HG02623 (cell line): ENCODE measurements at regions not wholly inside any gene's neighbourhood (a gene's known extent, or its start where the extent isn't known, plus 50 kb on each side); places are given as distances from the start of the nearest gene placed in this dataset.
A peak's percentile ranks its signal among the peaks of the same experiment; 100 is the strongest.

Source experiments
- ATAC-seq: cut with Tn5 transposase; IDR thresholded peaks from one replicate; pipeline ENCODE4 v1.9.1; 2021; ENCODE audit warnings: moderate library complexity; ENCODE audit not compliant: unreplicated experiment

DNA sequence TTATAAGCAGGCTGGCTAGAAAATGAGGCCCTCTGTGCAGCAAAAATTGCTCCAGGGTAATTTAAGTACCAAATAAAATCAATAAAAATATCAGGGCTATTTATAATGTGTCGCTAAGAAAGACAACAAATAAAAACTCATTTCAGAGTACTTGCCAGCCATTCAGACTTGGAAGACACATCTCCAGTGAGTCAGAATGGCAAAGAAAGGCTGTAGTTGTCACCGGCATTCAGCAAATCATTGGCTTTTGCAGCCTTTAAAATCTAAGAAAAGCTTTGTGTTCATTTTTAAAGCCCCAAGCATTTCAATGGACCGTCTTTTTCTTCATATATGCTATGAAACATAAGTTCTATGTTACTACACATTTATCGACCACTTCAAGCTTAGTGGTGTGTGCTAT, 141.1 kb upstream of the HNMT start:
- ATAC-seq = no peak

DNA sequence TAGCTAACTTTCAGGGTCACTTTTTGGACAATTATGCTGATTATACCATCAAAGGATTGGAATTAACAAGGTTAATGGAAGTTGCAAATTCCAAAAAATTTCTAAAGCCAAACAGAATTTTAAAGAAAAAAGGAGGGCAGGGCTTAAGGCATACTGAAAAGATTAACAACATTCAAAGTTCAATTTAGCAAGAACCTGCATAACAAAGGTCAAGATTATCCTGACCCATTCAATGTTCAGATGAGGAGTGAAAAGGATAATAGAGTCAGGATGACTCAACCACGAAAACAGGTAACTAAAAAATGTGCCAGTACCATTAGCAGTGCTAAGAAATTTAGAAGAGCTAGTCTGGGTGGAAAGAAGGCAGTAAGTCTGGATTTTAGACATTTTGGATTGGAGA, 139.8 kb upstream of the HNMT start:
- no peak for ATAC-seq

DNA sequence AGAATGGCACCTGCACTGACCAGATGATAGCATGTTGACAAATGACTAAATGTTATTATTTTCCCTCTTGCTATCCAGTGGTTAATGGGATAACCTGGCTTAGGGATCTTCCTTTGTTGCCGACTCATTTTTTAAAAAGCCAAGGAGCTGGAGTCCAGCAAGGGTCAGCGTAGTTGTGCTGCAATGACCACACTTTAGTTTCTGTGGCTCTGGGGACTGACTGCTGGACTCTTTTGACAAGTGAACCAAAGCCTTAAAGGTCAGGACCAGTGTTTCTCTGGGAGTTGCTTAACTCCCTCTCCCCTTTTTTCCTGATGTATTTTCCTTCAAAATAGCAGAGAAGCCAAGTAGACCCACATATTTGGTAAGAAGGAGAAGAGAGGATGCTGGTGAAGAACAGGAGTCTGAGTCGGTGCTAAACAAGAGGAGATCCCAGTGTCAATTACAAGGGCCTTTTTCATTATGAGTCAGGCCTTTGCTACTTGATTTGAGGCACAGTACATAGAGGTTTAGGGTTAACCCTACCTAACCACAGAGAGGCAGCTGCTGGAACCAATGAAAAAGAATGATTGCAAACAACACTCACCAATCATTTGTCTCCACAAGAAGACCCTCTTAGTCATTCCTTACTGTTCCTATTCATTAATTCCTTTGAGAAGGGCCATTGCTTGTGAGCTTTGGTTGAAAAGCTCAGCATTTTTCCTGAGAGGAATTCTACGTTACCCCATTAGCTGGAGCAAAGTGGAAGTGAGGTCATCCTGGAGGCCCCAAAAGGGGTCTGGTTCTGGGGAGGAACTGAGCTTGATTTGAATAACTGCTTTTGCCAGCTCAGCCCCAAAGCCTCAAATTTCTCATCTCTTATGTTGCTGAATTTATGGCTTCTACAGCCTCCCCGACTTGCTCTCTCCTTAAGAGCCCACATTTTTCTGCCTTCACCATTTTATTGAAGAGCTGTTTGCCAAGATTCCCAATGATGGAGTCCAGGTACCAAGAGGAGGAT, 137.6 kb upstream of the HNMT start:
- ATAC-seq = peak; percentile 91

DNA sequence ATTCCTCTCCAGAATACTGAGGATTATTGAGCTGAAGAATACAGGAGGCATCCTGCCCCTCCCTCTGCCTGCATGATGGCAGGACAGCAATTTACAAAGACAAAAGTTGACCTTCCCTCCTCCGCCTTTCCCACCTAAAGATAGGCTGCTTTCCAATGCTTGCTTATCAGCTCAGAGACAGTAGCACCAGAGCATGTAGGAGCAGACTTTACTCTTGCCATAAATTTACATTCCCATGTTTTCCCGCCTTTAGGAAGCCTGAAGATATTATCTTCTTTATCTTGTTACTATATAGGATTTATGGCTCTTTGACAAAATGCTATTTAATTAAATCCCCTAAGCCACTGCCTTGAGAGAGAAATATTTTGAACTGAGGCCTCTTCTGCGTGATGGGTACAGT, 135.6 kb upstream of the HNMT start:
- ATAC-seq = no peak

DNA sequence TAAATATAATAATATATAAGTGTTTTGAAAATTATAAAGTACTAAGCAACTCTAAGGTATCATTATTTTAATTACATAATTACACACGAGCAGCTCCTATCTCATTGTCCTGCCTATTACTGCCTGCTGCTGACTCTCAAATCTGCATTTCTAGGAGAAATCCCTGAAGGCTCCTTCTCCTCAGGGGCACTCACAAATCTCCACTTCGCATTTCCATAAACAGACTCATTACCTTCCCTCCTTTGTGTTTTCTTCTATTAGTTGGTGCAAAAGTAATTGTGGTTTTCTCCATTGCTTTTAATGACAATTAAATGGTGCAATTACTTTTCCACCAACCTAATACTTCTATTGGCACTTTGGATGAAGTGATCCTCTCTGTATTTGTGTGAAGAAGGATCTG, 135.0 kb upstream of the HNMT start:
- ATAC-seq = no peak

DNA sequence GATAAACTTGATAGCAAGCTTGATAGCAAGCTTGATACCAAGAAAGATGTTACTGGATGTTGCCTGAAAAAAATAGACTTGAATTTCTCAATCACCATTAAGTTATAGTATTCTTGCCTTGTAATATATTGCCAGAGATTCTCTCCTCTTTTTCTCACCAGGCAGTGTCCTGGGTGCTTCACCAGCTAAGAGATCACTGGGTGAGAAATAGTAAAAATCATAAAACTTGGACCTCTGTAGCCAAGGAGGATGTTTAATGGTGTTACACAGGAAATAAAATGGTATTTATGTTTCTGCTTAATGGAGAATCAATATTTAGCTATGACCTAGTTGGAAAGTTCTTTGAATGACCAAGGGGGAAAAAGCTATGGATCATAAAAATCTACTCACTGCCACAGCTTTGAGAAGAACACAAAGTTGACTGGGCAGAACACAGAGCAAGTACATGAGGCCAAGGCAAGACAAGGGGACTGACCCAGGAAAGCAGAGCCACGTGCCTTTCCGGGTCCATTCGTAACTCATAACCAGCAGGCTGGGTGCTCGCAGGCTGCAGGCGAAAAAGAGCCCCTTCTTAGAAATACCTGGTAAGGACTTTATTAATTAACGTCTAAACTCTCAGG, 129.4 kb upstream of the HNMT start:
- no peak for ATAC-seq

DNA sequence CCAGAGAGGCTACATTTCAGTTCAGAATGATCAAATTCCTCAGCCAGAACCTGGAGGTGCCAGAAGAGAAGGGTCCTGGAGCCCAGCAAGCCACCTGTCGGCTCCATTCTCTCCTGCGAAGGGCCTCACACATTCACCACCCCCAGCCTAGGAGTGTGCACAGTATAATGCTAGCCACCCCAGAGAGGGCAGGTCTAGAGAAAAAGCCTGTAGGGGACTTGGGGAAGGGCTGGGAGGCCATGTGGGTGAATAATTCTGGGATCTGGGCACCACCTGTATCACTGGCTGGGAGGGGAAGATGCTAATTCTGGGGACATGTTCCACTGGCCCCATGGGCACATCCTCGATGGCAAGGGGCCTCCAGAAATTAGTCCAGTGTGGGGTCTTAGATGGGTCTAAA, 127.6 kb upstream of the HNMT start:
- no peak for ATAC-seq

DNA sequence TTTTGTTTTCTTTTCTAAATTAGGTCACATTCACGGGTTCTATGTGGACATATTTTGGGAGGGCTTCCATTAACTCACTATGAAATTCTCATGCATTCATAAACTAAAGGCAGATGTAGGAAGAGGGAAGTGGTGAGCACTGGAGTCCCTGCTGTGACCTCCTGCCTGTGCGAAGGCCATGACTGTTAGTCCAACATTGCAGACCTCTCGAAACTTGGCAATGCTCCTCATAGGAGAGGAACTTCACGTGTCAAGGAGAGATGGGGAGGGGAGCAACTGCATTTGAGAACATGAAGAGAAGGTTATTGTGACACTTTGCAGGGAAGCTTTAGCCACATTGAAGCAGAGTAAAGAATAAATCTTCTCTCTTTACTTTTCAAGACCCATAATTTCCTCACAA, 126.4 kb upstream of the HNMT start:
- ATAC-seq = no peak

DNA sequence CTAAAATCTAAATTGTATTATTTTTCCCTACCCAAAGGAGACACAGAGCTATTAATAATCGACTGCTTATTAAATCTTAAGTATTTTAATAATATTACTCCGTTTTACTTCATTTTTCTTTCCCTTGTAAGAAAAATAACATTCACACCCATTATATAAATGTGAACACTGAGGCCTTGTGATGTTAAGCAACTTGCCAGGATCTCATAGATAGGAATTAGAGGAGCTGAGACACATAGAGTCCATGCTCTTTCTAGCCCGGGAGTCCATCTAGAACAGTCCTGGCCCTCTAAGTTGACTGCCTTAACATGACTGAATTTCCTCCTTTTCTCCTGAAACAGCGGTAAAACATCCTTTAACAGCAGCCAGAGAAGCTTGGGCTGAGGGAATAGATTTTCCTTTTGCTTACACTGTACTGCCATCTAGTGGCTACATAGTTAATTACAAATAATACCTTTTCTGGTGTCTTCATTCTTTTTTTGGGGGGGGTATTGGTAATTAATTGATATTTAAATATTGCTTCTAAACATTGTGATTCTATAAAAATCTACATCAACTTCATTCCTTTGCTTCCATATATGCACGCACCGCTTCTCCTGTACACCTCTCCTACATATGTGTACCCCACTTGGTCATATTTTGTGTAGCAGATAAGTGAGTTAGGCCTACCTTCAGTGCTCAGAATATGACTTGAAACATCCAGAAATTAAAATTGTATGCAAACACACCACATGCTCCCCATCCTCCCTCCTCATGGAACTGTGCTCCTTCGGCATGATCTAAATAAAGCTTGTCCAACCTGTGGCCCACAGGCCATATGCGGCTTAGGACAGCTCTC, 125.8 kb upstream of the HNMT start:
- ATAC-seq = peak; percentile 55

DNA sequence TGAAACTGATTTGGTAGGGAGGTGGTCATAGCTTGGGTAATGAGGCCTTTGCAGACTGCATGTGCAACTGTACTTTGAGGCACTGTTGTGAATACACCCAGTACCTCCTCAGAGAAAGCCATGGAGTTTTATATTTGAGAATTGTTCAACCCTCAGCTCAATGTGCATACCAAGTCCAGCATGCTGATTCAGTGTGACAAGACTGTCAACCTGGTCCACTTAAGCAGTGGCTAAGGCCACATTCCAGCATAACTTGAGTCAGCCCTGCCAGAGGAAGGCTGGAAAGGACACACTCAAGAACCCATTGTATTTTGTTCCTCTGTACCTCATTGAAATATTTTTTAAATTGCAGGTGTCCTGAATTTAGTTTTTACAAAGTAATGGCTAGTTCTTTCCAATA, 121.8 kb upstream of the HNMT start:
- ATAC-seq = no peak

DNA sequence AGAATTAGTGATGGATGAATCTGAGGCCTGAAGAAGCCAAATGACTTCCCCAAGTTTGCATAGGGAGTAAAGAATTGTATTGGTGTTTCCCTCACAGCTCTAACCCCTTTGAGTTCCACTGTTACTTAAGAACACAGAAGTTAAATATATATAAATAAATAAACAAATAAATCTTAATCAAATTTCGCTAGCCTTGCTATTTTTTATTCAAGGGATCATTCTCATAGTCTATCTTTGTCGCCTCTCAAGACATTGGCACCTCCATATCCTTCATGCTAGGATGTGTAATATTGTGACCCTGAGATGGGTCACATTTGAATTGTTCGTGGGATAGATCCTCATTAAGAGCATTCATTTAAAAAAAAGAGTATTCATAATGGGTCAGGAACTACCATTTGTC, 121.3 kb upstream of the HNMT start:
- ATAC-seq = no peak

DNA sequence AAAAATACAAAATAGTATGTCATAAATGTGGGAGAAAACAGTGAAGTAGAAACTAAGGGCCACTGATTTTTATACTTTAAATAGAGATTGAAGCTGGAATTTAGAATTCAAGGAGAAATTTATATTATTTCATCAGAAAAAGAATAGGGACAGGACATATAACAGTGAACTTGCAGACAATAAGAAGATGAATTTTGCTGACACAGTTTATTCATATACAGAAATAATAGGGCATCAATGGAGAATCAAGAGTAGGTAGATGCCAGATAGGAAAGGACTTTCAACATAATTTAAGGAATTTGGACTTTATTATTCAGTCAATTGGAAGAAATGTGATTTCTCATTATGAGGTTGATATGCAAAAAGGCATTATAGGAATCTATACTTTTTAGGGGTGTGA, 118.9 kb upstream of the HNMT start:
- no peak for ATAC-seq

DNA sequence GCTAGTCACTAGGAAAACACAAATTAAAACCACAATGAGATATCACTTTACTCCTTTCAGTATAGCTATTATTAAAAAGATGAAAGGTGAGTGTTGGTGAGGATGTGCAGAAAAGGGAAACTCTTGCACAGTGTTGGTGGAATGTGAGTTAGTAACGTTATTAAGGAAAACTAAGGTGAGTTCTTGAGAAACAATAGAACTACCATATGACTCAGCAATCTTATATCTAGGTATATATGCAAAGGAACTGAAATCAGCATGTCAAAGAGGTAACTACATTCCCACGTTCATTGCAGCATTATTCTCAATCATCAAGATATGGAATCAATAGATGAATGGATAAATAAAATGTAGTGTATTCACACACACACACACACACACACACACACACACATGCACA, 117.3 kb upstream of the HNMT start:
- ATAC-seq = no peak

DNA sequence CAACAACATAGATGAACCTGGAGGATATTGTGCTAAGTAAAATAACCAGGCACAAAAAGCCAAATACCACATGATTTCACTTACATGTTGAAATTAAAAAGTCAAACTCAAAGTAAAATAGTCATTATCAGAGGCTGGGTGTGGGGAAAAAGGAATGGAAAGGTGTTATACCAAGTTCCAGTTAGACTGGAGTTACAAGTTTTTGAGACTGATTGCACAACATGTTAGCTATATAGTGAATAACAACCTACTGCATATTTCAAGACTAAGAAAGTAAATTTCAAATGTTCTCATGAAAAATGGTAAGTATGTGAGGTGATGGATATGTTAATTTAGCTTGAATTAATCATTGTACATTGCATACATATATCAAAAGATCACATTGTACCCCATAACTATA, 116.8 kb upstream of the HNMT start:
- no peak for ATAC-seq

DNA sequence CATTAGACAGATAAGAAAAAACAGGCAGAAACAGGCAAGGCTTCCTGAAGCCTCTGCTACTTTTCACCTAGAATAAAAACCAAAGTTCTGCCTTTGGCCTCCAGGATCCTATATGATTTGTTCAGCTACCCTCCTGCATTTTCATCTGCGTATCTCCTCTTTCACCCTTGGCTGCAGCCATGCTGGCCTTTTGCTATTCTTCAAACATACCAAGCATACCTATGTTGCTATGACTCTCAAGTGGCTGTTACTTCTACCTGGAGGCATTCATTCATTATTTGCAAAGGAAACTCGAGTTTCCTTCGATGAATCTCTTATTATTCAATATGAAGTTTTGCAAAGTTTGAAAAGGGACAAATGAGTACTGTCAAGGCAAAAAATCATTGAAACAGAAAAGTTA, 106.4 kb upstream of the HNMT start:
- no peak for ATAC-seq

DNA sequence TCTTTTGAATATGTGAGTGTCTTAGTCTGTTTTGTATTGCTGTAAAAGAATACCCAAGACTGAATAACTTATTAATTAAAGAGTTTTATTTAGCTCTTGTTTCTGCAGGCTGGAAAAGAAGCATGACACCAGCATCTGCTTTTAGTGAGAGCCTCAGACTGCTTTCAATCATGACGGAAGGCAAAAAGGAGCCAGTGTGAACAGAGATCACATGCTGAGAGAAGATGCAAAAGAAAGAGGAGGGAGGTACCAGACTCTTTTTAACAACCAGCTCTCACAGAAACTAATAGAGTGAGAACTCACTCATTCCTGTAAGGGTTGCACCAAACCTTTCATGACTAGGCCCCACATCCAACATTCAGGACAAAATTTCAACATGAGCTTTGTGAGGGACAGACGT, 101.6 kb upstream of the HNMT start:
- ATAC-seq = no peak

DNA sequence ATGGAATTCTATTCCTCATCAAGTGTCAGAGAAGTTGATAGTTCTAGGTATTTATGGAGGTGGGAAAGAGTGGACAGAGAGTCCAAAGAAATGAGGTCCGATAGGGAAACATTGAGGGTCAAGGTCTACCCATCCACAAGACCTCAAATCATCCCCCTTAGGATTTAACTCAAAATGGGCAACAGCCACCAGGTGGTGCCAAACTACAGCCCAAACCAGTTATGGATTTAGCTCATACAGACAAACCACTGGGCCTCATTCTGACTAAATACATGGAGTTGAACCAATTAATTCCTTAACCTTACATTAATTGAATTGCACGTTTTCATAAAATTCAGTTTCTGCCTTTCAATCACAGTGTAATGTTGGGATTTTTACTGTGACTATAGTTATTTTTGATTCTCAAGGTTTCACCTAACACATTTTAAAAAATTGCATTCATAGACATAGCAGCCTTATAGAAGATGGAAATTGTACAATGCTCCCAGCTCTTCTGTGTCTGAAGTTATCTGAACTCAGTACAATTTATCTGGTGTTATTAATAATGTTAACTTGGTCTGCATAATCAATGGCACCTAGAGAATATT, 98.2 kb upstream of the HNMT start:
- ATAC-seq = peak; percentile 77

DNA sequence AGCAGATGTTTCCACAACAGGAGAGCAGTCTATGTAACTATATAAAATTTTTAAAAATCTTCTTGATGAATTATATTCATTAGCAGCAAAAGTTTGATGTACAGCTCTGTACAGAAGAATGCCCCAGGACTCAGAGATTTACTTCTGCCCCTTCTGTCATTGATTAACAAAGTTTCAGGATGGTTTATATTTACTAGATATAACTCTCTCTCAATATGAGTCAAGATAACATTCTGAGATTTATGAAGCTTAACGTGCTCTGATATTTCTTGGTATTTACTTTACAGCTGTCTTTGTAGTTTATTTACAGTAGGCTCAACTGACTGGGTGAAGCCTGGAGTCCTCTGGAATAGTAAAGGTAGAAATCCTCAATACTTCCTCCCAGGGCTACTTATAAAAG, 93.6 kb upstream of the HNMT start:
- ATAC-seq = no peak

DNA sequence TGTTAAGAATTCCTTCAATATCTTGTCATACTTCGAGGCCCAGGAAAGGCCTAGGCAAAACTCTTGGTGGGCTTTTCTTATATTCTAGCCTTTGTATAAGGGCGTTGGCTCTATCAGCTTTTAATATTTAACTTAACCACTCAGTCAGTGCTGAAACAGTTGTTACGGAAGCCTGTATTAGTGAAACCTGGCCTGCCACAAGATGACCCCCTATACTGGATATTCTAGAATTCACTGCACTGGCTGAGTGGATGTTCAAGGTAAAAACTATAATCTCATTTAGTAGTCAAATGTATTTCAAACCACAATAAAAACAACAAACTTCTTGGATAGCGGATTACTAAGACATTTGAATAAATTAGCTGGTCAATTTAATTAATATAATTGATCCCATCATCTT, 91.7 kb upstream of the HNMT start:
- no peak for ATAC-seq

DNA sequence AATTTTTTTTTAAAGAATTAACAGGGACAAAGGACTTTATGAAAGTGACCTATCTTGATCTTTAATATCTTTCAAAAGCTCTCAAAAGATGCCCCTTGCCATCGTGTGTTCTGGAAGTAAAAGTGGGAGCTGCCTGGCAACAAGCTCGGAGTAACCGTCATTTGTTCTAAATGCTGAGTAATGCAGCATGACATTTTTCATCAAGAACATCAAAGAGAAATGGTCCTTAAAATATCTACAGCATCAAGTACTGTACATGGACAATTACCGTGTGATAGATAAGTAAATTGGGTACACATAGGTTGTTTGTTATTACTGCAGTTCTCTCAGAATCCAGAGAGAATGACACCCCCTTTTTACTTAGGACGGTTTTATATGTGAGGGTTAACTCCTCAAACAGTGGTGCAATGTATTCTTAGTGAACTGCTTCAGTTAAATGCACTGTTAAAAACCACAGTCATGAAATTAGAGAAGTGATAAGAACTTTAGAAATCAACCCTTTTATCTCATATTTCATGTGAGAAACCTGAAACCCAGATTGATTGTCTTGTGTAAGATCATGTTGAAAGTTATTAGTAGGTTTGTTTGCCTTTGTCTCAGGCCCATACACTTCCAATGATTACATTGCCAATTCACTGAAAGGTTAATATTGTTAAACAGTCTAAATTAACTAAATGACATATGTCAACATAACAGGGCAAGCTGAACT, 90.6 kb upstream of the HNMT start:
- ATAC-seq = no peak

DNA sequence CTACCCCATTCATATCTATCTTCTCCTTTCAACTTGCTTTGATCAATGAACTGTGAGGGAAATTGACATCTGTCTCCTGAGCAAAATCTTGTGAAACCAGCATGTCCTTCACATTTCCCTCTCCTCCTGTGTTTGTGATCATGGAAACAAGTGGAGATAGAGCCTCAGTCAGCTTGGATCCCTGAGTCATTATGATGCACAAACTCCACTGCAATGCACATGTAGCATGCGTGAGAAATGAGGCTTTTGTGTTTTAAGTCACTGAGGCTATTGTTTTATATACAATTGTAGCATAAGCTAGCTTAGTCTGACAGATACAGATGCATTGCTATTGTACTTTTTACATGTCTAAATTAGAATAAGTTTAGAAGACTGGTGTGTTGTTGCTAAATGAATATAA, 85.2 kb upstream of the HNMT start:
- no peak for ATAC-seq
